BE2C (cell line): ENCODE measurements at regions not wholly inside any gene's neighbourhood (a gene's known extent, or its start where the extent isn't known, plus 50 kb on each side); places are given as distances from the start of the nearest gene placed in this dataset.

Experiments used
- DNase-seq: peaks from one replicate; pipeline ENCODE4 v3.0.0-alpha.2; 2020
- H3K27me3 ChIP-seq: fragments of 250-450 bp; sonication (Bioruptor Pico); 2 replicates; pipeline ENCODE4 v1.5.1; 2020; ENCODE audit warnings: mild to moderate bottlenecking
- H3K36me3 ChIP-seq: fragments of 250-450 bp; sonication (Bioruptor Pico); 2 replicates; pipeline ENCODE4 v1.5.1; 2020; ENCODE audit warnings: mild to moderate bottlenecking
- H3K4me1 ChIP-seq: fragments of 250-450 bp; sonication (Bioruptor Pico); 2 replicates; pipeline ENCODE4 v1.5.1; 2020
- H3K4me3 ChIP-seq: 2 replicates; pipeline ENCODE4 v1.5.1; 2011; ENCODE audit warnings: low read depth, low read length
- H3K9me3 ChIP-seq: fragments of 250-450 bp; sonication (Bioruptor Pico); 2 replicates; pipeline ENCODE4 v1.5.1; 2020
- CTCF ChIP-seq: IDR thresholded peaks from 2 replicates; pipeline ENCODE4 v1.5.1; 2012; ENCODE audit warnings: mild to moderate bottlenecking, low read depth, low read length

GRCh38 chr2:146125551-146125950, 1605.6 kb upstream of the ZEB2 start:
- Histone ChIP-seq H3K4me1 (no peaks in the 10 kb centered on the region), H3K9me3 (no peaks in the 10 kb centered on the region), H3K36me3 (no peaks in the 10 kb centered on the region), H3K27me3 (no peaks in the 10 kb centered on the region), H3K4me3 (no peak overlapping the region)
- DNase-seq, result no peak
- TF ChIP-seq CTCF, result no peak

- Histone ChIP-seq H3K4me3 (no peak overlapping the region), H3K9me3 (no peaks in the 10 kb centered on the region), H3K4me1 (no peaks in the 10 kb centered on the region), H3K36me3 (no peaks in the 10 kb centered on the region), H3K27me3 (no peaks in the 10 kb centered on the region)
- no peak for DNase-seq
- TF ChIP-seq CTCF, result no peak
These were observed 1604.8 kb upstream of the ZEB2 start for GRCh38 chr2:146124741-146125140.

- H3K36me3 ChIP-seq, result no peaks in the 10 kb centered on the region
- no peak for DNase-seq
- H3K4me1 ChIP-seq, result no peaks in the 10 kb centered on the region
- no peak overlapping the region for H3K4me3 ChIP-seq
- H3K27me3 ChIP-seq, result no peaks in the 10 kb centered on the region
- no peaks in the 10 kb centered on the region for H3K9me3 ChIP-seq
- no peak for TF ChIP-seq CTCF
These were observed 1603.8 kb upstream of the ZEB2 start for GRCh38 chr2:146123714-146124113.

GRCh38 chr2:146123256-146123655, 1603.3 kb upstream of the ZEB2 start:
- Histone ChIP-seq H3K36me3 (no peaks in the 10 kb centered on the region), H3K27me3 (no peaks in the 10 kb centered on the region), H3K4me3 (no peak overlapping the region), H3K9me3 (no peaks in the 10 kb centered on the region), H3K4me1 (no peaks in the 10 kb centered on the region)
- no peak for TF ChIP-seq CTCF
- DNase-seq, result no peak

GRCh38 chr2:146119586-146119985, 1599.7 kb upstream of the ZEB2 start:
- Histone ChIP-seq H3K36me3 (no peaks in the 10 kb centered on the region), H3K4me1 (no peaks in the 10 kb centered on the region), H3K9me3 (no peaks in the 10 kb centered on the region), H3K4me3 (no peak overlapping the region), H3K27me3 (no peaks in the 10 kb centered on the region)
- no peak for DNase-seq
- no peak for TF ChIP-seq CTCF

- Histone ChIP-seq H3K4me1 (no peaks in the 10 kb centered on the region), H3K4me3 (no peak overlapping the region), H3K9me3 (no peaks in the 10 kb centered on the region), H3K36me3 (no peaks in the 10 kb centered on the region), H3K27me3 (no peaks in the 10 kb centered on the region)
- DNase-seq, result no peak
- no peak for TF ChIP-seq CTCF
These were observed 1589.1 kb upstream of the ZEB2 start for GRCh38 chr2:146108993-146109392.
